Brain microvascular endothelial cell (primary cell): ENCODE measurements at regions not wholly inside any gene's neighbourhood (a gene's known extent, or its start where the extent isn't known, plus 50 kb on each side); places are given as distances from the start of the nearest gene placed in this dataset.

ENCODE experiments used
- DNase-seq: peaks from one replicate; pipeline ENCODE4 v3.0.0-alpha.2; 2020
- H3K27ac ChIP-seq: fragments of 250-450 bp; sonication (Bioruptor Pico); 2 replicates; pipeline ENCODE4 v1.5.1; 2020; ENCODE audit warnings: mild to moderate bottlenecking, moderate library complexity
- H3K27me3 ChIP-seq: fragments of 250-450 bp; sonication (Bioruptor Pico); replicated peaks from 2 replicates; pipeline ENCODE4 v1.5.1; 2020; ENCODE audit warnings: mild to moderate bottlenecking
- H3K36me3 ChIP-seq: fragments of 250-450 bp; sonication (Bioruptor Pico); replicated peaks from 2 replicates; pipeline ENCODE4 v1.5.1; 2020; ENCODE audit warnings: mild to moderate bottlenecking
- H3K4me3 ChIP-seq: 2 replicates; pipeline ENCODE4 v1.5.1; 2011; ENCODE audit warnings: low read depth, mild to moderate bottlenecking, control low read depth, low read length, moderate library complexity
- in situ Hi-C: cut with HindIII; loops from 2 replicates; pipeline ENCODE4 v1.10.0; 2017; ENCODE audit warnings: low sequenced_read_pairs, low pct_ligation_motif_present
- TF ChIP-seq, protein P1 (sequence below): IDR thresholded peaks from 2 replicates; pipeline ENCODE4 v1.5.1; 2011; ENCODE audit warnings: low read depth, mild to moderate bottlenecking, moderate library complexity, low read length, control low read depth, inconsistent platforms; ENCODE audit errors: missing control alignments

DNA sequence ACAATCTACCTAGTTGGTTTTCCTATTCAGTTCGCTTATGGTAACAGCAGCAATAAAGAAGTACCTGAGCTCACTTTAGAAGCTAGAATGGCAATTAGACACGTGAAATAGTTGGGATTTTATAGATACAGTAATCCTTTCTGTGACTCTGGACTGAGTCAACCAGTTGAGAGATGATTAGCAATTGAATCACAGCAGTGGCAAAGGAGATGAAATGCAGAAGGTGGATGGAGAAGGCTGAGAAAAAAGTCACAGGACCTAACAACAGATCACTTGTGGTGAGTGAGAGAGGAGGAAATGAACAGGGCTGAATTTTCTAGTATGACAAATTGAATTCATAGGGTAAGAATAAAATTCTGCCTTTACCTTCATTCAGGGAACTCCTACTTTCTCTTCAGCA is 197.1 kb upstream of the MAGEB18 start:
- no peak for DNase-seq
- no peak overlapping the region for H3K27ac ChIP-seq
- no peaks in the 10 kb centered on the region for H3K27me3 ChIP-seq
- TF ChIP-seq, protein P1, sequence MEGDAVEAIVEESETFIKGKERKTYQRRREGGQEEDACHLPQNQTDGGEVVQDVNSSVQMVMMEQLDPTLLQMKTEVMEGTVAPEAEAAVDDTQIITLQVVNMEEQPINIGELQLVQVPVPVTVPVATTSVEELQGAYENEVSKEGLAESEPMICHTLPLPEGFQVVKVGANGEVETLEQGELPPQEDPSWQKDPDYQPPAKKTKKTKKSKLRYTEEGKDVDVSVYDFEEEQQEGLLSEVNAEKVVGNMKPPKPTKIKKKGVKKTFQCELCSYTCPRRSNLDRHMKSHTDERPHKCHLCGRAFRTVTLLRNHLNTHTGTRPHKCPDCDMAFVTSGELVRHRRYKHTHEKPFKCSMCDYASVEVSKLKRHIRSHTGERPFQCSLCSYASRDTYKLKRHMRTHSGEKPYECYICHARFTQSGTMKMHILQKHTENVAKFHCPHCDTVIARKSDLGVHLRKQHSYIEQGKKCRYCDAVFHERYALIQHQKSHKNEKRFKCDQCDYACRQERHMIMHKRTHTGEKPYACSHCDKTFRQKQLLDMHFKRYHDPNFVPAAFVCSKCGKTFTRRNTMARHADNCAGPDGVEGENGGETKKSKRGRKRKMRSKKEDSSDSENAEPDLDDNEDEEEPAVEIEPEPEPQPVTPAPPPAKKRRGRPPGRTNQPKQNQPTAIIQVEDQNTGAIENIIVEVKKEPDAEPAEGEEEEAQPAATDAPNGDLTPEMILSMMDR = no peak
- in situ Hi-C loops = no loop called here
- no peak overlapping the region for H3K4me3 ChIP-seq
- no peaks in the 10 kb centered on the region for H3K36me3 ChIP-seq

DNA sequence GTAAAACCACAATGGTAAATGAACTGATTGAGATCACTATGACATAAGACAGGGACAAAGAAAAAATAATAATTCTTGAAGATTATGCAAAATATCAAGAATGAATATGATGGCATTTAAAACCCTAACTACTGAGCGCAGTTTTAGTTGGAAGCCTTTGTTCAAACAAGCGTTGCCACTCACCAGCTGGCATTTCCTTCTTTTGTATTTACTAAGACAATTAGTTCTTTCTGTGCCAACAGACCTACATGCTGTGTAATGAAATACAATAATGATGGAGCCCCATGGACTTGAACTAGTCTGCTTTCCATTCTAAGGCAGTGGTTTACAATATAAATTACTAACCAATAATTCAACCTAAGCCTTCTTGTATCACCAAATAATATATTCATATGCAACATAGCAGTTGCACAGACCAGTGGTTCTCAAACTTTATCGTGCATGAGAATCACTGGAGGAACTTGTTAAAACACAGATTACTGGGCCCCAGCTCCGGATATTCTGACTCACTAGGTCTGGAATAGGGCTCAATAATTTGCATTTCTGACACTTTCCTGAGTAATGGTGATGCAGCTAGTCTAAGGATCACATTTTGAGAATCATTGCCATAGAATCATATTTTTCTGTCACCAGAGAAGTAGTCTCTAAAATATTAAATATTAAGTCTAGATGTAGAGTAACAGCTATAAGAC is 196.4 kb upstream of the MAGEB18 start:
- no peak overlapping the region for H3K27ac ChIP-seq
- DNase-seq = no peak
- no peak overlapping the region for H3K4me3 ChIP-seq
- no peaks in the 10 kb centered on the region for H3K27me3 ChIP-seq
- in situ Hi-C loops = no loop called here
- TF ChIP-seq, protein P1 = no peak
- H3K36me3 ChIP-seq = no peaks in the 10 kb centered on the region

DNA sequence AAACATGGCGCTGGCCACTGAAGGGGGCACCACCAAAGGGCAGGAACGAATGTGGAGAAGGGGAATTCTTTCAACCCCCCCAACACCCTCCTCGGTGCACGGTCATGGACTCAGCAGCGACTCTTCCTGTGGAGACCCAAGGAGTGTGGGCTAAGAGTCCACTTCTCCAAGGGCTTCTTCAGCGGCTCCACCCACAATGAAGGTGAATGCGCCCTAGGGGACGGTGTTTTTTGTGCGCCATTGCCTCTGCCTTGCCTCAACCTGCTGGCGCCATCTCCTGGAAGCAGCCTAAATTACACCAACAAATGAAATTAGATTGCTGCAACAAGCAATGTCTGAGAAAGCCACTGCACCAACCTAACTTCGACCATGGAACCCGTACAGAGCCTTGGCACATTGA is 169.2 kb upstream of the MAGEB18 start:
- in situ Hi-C loops = no loop called here
- Histone ChIP-seq H3K36me3 (no peaks in the 10 kb centered on the region), H3K27ac (no peak overlapping the region), H3K27me3 (no peaks in the 10 kb centered on the region), H3K4me3 (no peak overlapping the region)
- DNase-seq = no peak
- TF ChIP-seq, protein P1 = peak; percentile 63

DNA sequence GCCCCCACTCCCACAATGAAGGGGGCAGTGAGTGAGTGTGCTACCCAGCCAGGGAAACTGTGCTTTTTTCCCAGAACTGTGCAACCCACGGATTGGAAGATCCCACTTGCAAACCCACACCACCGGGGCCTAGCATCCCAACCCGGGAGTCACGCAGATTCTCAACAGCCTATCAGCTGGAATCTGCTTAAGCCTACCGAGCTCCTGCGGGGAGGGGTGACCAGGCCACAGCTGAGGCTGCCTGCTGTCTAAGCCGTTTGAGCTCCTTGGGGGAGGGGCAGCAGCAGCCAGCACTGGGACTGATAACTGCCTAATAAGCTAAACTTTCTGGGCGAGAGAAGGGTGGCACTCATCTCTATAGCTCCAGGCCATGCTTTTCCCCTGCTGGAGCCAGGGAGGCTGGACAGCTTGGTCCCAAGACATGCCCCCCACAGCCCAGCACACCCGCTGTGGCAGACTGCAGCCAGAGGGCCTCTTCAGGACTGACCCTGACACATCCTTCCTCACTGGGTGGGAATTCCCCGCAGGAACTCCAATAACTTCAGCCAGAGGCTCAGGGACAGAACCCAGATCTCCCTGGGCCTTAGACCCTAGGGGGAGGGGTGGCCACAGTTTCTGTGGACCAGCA is 161.3 kb upstream of the MAGEB18 start:
- TF ChIP-seq, protein P1 = no peak
- Histone ChIP-seq H3K4me3 (no peak overlapping the region), H3K36me3 (no peaks in the 10 kb centered on the region), H3K27ac (no peak overlapping the region), H3K27me3 (no peaks in the 10 kb centered on the region)
- no peak for DNase-seq
- in situ Hi-C loops = no loop called here

DNA sequence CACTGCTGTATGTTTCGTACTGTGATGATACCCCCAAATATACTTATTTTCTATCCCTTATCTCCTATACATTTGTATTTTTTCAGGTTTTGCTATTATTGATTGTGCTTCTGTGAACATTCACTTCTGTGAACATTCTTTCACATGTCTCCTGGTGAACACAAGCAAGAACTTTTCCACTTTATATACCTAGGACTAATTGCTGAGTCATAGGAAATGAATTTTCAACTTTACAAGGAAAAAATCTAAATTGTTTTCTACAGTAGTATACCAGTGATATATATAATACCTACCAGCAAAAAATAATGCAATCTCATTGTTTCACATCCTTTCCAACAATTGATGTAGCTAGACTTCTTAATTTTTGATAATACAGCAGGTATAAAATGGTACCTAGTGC is 139.5 kb upstream of the MAGEB18 start:
- Histone ChIP-seq H3K27ac (no peak overlapping the region), H3K4me3 (no peak overlapping the region), H3K36me3 (no peaks in the 10 kb centered on the region), H3K27me3 (no peaks in the 10 kb centered on the region)
- TF ChIP-seq, protein P1 = no peak
- in situ Hi-C loops = no loop called here
- no peak for DNase-seq

DNA sequence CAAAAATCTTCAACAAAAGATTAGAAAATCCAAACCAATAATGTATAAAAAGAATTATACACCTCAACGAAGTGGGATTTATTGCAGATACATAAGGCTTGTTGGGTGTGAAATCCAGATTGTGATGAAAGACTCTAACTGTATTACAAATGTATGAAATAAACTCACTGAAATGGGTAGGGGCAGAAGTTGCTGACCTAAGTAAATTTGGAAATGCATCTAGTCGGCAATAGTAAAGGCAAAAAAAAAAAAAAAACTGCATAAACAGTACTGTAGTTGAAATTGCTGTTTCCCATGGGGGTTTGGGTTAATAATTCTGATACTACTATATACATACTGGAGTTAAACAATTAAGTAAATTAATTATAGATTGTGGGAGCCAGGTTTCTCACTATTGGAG is 130.7 kb upstream of the MAGEB18 start:
- in situ Hi-C loops = no loop called here
- TF ChIP-seq, protein P1 = no peak
- Histone ChIP-seq H3K27ac (no peak overlapping the region), H3K36me3 (no peaks in the 10 kb centered on the region), H3K4me3 (no peak overlapping the region), H3K27me3 (no peaks in the 10 kb centered on the region)
- no peak for DNase-seq
